Hematopoietic multipotent progenitor cell treated with erythropoietin and hydrocortisone succinate and interleukin-3 and kit ligand, for 4 days (in vitro differentiated cells): ENCODE measurements at regions not wholly inside any gene's neighbourhood (a gene's known extent, or its start where the extent isn't known, plus 50 kb on each side); places are given as distances from the start of the nearest gene placed in this dataset.

ENCODE experiments used
- DNase-seq: peaks from one replicate; pipeline ENCODE4 v3.0.0-alpha.2; 2015

DNA sequence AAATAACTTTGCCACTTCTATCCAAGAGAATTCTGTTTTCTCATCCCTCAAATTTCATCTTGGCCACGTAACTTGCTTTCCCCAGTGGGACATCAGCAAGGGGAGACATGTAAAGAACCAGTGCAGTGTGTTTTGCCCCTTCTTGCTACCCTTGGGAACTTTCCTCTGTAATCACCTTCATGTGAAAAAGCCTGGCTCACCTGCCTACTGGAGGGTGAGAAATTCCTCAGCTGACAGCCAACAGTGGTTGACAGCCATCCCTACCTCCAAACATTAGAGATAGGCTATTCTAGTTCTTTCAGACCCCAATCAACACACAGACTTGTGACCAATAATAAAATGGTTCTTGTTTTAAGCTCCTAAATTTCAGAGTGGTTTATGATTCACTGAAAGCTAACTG is 333.9 kb upstream of the TBC1D5 start:
- DNase-seq, result no peak

DNA sequence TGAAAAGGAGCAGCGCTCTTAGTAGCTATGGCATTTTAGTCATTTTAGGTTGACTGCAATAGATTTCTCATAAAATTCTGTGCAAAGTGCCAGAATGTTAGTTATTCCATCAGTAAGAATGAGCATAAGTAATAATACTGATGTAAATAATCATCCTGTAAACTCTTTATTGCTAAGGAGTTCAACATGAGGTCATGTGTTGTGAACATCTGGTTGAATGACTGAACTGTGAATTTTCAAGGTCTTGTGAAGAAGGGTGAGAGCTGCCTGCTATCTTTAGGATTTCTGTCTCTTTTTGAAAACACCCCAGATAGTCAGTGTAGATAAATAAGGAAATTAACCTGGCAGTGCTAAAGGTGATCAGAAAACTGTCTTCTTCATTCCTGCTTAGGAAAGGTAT is 333.4 kb upstream of the TBC1D5 start:
- no peak for DNase-seq

DNA sequence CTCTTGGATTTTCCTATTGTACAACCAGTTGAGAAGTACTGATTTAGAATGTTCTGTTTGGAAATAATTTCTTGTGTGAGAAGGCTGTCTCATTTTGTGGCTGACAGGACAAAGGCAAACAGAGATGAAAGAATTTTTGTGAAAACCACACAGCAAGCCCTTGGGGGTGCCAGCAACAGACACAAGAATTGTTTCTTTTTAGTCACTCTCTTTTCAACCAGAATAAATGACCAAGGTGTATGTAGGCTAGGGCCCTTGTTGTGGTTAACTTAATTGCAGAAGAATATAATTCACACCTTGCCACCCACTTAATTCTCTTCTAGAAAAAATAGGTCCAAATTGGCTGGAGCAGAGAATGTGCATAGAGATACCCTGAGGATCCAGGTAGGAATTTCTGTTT is 329.4 kb upstream of the TBC1D5 start:
- no peak for DNase-seq

DNA sequence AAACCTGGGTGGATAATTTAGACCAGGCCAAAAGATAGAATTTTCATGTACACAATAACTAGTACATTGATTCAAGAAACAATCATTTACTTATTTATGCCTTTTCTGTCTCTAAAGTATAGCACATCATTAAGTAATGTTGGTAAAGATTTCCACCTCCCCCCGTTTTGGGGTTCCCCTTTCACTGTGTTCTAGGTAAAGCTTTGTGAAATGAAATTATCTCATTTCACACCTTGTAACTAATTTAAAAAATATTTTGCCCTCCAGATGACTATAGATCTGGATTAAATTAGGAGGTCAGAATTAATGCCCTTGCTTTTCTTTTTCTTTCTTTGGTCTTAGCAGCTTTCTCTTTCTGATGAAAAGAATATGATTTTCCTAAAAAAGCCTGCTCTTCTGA is 328.5 kb upstream of the TBC1D5 start:
- no peak for DNase-seq

DNA sequence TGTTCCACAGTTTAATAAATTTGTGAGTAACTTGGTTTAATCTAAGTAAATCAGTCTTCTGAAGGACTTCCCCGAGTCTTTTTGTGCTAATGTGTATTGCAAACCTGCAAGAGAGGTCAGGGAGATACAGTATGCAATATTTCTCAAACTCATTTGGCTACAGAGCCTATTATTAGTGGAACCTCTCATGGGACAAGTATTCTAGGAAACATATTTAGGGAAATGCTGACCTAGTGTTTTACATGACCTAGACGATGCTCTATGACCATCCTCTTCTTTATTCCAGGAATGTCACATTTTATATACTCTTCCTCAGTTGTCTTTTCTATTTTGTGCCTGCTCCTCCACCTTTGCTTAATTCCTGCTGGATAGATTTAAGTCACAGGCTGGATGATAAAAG is 327.8 kb upstream of the TBC1D5 start:
- no peak for DNase-seq

DNA sequence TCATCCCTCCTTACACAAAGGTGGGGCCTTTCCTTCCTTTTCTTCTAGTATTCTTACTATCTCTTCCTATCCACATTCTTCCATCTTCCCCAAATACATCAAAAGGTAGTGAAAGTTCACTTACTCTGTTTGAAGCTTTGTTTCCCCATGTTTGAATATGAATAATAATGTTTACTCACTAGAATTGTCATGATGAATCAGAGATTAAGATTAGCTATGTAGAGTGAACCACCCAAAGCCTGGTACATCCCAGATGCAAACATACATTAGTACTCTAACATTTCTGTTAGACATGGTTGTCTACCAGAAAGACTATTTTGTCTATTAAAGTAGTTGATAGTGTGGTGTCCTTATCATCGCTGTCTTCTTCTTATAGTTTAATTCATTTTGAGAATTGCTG is 327.1 kb upstream of the TBC1D5 start:
- DNase-seq, result no peak

DNA sequence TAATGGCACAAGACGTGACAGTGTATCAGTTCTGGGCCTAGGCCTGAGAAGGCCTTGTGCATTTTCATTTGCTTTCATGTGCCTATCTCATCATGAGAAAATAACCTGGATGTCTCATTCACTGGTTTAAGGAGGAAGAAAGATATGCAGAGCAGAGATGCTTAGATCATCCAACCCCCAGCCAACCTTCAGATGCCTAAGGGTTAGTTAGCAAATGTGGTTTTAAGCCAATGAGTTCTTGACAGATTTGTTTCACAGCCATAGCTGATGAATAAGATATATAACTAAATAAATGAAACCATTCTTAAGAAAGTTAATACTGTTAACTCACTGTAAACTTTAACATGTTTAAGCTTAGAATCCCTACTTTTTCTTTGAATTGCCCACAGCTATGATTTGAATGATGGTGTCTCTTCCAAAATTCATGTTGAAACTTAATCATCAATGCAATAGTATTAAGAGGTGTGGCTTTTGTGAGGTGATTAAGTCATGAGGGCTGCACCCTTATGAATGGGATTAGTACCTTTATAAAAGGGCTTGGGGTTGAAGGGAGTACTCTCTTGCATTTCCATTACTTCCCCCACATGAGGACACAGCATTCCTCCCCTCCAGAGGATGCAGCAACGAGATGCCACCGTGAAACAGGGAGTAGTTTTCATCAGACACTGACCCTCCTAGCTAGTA is 324.6 kb upstream of the TBC1D5 start:
- no peak for DNase-seq

DNA sequence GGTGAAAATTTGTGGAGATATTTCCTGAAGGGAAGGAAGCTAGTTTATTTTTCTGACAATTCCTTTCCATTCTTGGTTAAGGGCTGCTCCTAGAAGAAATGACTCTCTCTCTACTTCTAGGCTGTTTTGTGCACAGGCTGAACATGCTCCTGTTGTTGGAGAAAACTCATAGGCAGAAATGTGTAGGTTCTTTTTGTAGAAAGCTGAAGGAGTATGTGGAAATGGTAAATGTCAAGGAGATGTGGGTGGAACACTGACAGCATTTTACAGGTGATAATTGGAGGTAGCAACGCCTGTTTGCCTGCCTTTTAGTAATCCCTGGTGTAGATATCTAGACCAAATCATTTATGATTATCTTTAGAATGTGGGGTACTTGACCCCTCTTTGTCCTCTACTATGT is 322.2 kb upstream of the TBC1D5 start:
- DNase-seq, result no peak

DNA sequence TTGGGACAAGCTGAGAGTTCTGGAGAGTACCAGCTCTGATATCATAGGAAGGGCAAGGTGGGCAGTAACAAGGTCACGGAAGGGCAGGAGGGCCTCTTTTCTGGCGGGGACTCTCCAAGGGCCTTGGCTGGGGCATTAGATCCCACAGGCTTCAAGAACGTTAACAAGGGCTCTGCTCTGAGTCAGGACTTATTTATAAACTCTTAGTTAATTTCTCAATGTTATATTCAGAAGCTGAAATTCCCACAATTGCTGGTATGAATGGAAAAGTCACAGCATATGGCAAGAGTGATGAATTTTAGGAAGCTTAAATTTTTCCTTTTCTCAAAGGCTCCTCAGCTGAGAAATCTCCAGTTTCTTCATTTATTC is 320.2 kb upstream of the TBC1D5 start:
- no peak for DNase-seq

DNA sequence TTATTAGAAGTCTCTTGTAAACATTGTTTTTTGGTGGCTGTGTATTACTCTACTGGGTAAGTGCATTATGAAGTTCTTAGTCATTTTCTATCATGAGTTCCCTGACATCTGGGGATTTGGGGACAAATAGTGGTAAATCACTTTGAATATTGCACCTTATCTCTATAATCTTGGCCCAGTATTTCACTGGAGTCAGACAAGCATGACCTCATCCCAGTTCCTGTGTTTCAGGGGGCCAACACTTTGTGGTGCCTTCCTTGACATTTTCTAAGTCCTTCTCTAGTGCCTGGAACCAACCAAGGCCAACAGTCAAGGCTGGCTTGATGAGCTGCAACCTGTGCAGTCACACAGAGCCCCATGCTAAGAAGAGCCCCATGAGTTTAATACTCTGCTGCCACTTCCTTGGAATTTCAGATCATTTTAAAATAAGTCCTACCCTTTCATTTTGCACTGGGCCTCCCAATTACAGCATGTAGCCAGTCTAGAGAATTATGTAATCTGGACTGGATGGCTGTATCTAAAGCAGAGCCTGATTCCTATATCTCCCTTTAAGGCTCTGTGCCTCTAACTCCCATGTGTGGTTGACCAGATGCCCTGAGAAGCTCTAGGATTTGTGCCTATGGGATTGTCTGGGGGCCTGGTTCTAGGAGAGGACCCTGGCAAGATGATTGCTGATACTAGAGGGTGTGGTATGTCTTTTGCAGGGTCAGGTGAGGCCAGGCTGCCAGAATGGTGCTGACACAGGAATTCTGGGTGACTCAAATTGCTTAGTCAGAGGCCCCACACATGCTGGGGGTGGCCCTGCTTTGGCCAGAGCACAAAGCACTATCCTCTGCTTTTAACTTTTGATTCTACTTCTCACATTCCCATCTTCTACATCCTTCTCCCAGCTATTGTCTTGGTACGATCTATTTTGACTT is 319.6 kb upstream of the TBC1D5 start:
- no peak for DNase-seq

DNA sequence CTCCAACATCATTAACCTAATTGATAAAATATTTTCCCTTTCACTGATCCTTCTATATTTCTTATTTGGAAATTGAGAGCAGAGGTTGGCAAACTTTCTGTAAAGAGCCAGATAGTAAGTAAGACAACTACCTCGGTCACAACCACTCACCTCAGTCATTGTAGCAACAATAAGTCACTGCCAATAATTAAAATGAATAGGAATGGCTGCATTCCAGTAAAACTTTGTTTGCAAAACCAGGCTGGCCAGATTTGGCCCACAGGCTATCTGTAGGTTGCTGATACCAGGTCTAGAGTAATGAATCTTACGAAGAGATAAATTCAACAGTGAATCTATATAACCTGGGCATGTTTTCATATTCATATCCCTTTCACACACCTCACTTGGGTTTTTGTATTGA is 316.2 kb upstream of the TBC1D5 start:
- no peak for DNase-seq

DNA sequence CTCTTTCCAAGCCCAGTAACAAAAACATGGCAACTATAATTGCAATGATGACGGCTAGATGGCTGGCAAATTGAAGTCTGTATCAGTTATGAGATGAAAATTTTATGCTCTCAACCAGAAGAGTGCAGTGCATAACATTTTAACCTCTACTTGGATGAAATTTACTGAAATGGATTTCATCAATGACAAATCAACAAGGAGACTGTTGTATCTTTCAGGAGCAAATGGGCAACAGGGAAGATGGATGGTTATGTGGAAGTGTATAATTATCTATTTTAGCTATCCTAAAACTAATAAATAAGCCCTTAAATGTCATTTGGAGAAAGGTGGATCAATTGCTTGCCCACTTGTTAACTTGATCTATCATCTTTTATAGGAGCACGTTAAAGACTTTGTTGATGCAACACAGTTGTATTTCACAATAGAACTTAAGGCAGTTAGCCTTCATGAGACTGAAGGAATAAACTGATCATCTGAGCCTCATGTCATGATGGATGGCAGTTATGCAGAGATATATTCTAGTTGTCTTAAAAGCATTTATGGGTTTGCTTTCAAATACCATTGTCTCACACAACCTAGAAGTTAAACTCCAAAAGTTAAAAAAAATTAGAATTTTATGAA is 315.1 kb upstream of the TBC1D5 start:
- no peak for DNase-seq

DNA sequence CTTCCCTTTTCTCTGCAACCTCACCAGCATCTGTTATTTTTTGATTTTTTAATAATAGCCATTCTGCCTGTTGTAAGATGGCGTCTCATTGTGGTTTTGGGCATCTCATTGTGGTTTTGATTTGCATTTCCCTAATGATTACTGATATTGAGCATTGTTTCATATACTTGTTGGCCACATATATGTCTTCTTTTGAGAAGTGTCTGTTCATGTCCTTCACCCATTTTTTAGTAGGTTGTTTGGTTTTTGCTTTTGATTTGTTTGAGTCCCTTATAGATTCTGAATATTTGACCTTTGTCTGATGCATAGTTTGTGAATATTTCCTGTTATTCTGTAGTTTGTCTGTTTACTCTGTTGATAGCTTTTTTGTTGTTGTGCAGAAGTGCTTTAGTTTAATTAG is 312.2 kb upstream of the TBC1D5 start:
- no peak for DNase-seq

DNA sequence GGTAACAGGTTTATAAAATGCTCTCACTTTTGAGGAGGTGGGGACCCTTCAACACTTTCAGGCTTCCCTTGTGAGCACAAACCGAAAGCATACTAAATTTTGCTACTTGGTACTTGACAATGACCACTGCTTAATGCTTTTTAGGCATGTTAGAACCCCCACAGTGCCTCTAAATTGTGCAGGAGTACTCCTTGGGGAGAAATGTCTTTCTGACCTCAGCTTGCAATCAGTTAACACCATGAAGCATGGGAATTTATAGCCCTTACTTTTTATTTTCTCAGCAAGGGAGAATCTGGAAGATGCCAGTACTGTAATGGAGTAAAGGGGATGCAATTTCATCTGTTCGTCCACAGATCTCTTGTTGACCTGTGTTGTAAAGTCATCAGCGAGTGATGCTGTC is 308.9 kb upstream of the TBC1D5 start:
- no peak for DNase-seq

DNA sequence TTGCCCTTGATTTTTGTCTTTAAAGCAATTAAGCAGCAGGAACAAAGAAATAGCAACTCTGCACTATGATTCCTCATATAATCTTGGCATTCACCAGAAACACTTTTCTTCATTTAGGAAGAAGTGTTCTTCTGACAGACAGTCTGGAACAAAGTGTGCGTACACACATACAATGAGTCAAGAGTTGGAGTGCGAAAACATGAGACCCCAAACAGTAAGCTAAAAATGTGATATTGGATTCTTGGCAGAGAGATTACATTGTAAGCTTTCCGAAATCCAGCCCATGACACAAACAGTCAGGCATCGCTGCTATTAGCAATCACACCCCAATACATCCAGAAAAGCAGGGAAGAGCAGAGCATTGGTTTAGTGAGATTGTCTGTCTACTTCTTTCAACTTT is 306.7 kb upstream of the TBC1D5 start:
- DNase-seq, result no peak

DNA sequence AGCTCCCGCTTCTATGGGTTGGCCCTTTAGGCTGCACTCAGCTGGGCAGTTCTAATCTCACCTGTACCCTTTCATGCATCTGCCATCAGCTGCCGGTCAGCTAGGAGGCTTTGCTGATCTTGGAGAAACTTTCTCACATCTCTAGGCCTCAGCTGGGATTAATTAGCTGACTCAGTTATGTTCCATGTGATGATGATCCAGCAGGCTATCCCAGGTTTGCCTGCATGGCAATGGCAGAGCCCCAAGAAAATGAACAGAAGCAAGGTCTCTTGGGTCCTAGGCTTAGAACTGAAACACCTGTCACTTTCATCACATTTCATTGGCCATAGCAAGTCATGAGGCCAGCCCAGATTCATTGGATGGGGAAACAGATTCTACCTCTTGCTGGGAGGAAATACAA is 304.6 kb upstream of the TBC1D5 start:
- no peak for DNase-seq

DNA sequence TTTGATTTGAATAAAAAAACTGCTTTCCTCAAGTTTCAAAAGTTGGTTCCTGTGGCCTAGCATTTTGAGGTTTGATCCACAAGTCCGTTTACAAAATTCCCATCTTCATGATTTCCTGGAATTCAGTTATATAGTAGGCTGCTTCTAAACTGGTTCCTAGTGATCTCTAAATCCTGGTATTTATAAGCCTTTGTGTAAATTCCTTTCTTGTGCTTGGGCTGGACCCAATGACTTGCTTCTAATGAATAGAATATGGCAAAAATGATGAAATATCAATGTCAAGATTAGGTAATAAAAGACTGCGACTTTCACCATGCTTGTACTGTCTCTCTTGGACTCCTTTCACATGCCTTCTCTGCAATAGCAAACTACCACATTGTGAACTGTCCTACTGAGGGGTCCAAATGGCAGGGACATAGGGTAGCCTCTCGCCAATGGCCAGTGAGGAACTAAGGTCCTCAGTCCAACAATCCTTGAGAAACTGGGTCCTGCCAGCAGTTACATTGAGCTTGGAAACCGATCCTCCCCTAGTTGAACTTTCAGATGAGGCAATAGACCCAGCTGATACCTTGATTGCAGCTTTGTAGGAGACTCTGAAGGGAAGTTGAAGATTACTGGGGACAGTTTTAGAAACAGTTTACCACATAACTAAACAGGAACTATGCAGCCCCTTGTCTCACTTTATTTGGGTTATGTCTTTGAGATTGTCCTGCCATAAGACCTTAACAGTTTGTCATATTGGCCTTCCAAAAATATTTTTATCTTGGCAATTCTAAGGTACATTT is 303.9 kb upstream of the TBC1D5 start:
- DNase-seq, result peak; percentile 62

DNA sequence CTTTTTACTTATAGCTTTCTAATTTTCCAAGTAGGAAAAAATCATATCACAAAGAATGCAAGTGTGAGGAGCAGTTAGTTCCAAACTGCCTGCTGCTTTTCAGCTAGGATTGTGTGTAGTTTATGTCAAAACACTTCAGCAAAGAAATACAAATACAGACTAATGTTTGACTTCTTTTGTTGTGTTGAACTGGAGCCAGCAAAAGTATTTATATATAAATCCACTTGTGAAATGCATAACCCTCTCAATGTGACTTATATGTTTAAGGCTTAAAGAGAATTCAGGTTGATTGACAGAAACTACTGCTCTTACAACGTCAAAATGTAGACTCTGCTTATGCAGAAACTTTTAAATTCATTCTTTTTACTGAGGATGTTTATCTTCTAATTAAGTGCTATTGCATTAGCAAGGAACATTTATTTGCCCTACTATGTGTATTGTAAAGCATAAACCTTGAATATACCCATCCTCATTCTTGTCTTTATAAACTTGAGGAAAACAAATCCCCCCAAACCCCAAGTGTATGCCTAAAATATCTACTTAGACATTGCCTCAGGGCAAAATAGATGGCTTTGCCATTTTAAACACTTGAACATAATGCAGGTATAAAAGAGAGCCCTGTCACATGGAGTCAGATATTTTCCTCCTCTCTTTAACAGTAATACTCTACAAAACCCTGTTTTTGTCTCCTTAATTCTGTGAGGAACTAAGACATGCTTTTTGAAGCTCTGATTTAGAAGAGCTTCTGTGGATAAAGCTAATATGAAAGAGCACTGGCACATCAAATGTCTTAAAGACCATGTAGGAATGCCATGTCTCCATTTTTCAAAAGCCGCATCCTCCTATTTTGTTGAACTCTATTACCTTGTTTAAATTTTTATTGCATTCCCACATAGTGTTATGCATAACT is 302.8 kb upstream of the TBC1D5 start:
- no peak for DNase-seq

DNA sequence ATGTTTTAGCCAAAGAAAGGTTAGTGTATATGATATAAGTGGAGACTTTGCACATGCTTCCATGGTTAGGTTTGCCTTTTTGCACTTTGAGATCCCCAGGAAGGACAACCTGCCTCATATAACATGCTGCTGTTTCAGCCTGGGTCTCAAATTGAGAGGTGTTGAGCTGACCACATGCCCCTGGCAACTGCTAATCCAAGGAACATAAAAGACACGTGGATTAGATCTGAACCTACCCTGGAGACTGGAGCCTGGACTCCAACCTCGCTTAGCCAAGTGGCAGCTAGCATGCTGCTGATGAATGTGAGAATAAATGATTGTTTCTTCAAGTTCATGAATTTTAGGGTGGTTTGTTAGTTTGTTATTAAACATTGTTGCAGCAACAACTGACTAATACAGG is 301.8 kb upstream of the TBC1D5 start:
- DNase-seq, result no peak

DNA sequence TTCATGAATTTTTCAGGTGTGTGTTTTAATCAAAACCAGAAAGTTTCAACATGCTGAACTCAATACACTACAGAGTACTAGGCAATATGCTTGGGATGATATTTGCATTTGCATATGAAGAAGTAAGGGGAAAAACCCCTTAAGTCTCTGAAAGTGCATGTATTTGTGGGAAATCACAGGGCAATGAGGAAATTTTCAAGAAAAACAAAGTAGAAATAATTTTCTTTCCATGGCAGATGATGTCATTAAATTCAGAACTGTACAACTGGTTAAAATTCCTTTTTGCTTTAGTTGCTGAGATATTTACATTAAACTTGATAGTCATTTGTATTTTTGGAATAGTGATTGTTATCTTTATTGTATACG is 294.0 kb upstream of the TBC1D5 start:
- DNase-seq, result no peak

DNA sequence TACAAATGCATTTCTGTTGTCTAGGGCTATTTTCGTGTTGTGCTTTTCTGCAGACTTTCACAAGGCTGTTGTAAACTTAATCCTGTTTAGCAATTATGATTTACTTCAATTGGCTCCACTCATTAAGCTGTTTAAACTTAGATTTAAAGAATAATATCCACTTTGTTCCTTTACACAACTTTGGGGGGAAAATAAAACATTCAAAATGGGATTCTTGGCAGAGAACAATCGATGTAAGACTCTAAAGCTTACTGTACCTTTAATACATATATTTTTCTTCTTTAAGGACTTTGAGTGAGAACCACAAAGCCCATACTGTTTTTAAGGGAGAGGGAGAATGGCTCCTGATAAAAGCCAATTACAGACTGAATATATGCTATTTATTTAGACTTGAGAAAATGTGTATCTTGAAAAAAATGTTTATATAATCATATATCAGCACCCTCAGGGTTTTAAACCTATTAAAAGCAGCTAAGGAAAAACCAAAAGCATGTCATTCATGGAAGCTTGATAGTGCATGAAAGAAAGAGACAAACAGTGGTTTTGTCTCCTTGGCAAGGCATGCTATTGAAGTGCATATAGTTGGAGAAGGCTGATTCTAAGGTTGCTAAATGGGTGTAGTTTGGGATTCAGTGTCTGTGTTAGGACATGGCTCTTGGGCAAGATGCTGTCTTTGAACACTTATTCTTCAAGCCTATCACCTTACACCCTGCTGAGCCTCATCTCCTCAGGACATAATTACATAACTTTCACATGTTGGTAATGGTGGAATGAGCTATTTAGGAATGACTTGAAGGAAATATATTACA is 293.4 kb upstream of the TBC1D5 start:
- DNase-seq, result no peak
